Peyer's patch (tissue), 4 donors: ENCODE measurements at regions not wholly inside any gene's neighbourhood (a gene's known extent, or its start where the extent isn't known, plus 50 kb on each side); places are given as distances from the start of the nearest gene placed in this dataset.

ENCODE experiments used
- DNase-seq, 3 donors: peaks; one replicate each; pipeline ENCODE4 v3.0.0-alpha.2; 2017 to 2019
- H3K27ac ChIP-seq, 4 donors: fragments of 200-600 bp; sonication (generic); one replicate each; pipeline ENCODE4 v1.5.1; 2016 to 2019
- H3K27me3 ChIP-seq, 2 donors: fragments of 200-600 bp; sonication (generic); one replicate each; pipeline ENCODE4 v1.5.1; 2019
- H3K36me3 ChIP-seq, 3 donors: fragments of 200-600 bp; sonication (generic); one replicate each; pipeline ENCODE4 v1.5.1; 2016 to 2019
- H3K4me1 ChIP-seq, 4 donors: fragments of 200-600 bp; sonication (generic); one replicate each; pipeline ENCODE4 v1.5.1; 2016 to 2019
- H3K4me3 ChIP-seq, 4 donors: fragments of 200-600 bp; sonication (generic); 1 replicate in 3 of 4; 2 replicates in 1 of 4; pipeline ENCODE4 v1.5.1; 2016 to 2019; ENCODE audit warnings: mild to moderate bottlenecking in 1 of 4
- H3K9me3 ChIP-seq, 4 donors: fragments of 200-600 bp; sonication (generic); one replicate each; pipeline ENCODE4 v1.5.1; 2016 to 2019; ENCODE audit warnings: mild to moderate bottlenecking in 1 of 4
- CTCF ChIP-seq, 6 experiments: fragments of 450-650 bp in 4 of 6; fragments of 200-600 bp in 2 of 6; sonication (generic) in 1 of 6; IDR thresholded peaks; one replicate each; pipeline ENCODE4 v1.5.1; 2017 to 2019; ENCODE audit warnings: antibody characterized with exemption in 6 of 6, mild to moderate bottlenecking in 3 of 6, moderate library complexity in 1 of 6
- POLR2A ChIP-seq, 2 donors: fragments of 450-650 bp; IDR thresholded peaks; one replicate each; pipeline ENCODE4 v1.5.1; 2017; ENCODE audit warnings: antibody characterized with exemption in 2 of 2, mild to moderate bottlenecking in 2 of 2, moderate library complexity in 2 of 2

- Histone ChIP-seq H3K4me3 (no peak overlapping the region), H3K9me3 (no peaks in the 10 kb centered on the region), H3K27me3 (no peaks in the 10 kb centered on the region), H3K36me3 (no peaks in the 10 kb centered on the region), H3K4me1 (no peaks in the 10 kb centered on the region), H3K27ac (no peak overlapping the region)
- no peak for TF ChIP-seq CTCF (IDR thresholded peaks at IDR 0.05)
- no peak for TF ChIP-seq POLR2A (IDR thresholded peaks at IDR 0.05)
- DNase-seq, result no peak
Measured at GRCh38 chr15:69808756-69809155, 289.0 kb downstream of the TLE3 start.

DNA sequence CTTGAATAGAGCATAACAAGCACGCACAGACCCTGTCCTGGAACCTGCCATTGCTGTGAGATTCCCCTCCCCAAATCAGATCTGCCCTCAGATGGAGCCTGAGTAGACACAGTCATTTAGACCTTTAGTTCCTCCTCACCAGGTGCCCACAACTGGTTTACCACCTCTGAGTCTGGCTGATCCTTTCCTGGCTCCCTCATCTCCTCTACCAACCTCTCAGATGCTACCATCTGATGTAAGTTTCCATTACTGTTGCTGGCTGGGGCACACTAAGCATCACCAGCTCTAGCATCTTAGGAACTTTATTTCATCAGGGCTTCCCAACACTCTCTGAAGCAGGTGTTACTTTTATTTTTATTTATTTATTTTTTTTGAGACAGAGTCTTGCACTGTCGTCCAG is 288.3 kb downstream of the TLE3 start:
- TF ChIP-seq CTCF (IDR thresholded peaks at IDR 0.05) (no peak), POLR2A (IDR thresholded peaks at IDR 0.05) (no peak)
- H3K27ac ChIP-seq, result no peak overlapping the region
- no peaks in the 10 kb centered on the region for H3K9me3 ChIP-seq
- DNase-seq, result no peak
- H3K27me3 ChIP-seq, result no peaks in the 10 kb centered on the region
- H3K4me1 ChIP-seq, result no peaks in the 10 kb centered on the region
- no peaks in the 10 kb centered on the region for H3K36me3 ChIP-seq
- no peak overlapping the region for H3K4me3 ChIP-seq

- TF ChIP-seq POLR2A (IDR thresholded peaks at IDR 0.05) (no peak), CTCF (IDR thresholded peaks at IDR 0.05) (no peak)
- Histone ChIP-seq H3K36me3 (no peaks in the 10 kb centered on the region), H3K27me3 (no peaks in the 10 kb centered on the region), H3K4me3 (no peak overlapping the region), H3K9me3 (no peaks in the 10 kb centered on the region), H3K27ac (no peak overlapping the region), H3K4me1 (no peaks in the 10 kb centered on the region)
- DNase-seq, result no peak
Measured at GRCh38 chr15:69810431-69811354, 287.0 kb downstream of the TLE3 start.

- DNase-seq, result peak in 1 of 3 donors; percentile 69
- H3K27me3 ChIP-seq, result no peaks in the 10 kb centered on the region
- H3K27ac ChIP-seq, result no peak overlapping the region
- H3K4me1 ChIP-seq, result no peaks in the 10 kb centered on the region
- TF ChIP-seq CTCF (IDR thresholded peaks at IDR 0.05) (no peak), POLR2A (IDR thresholded peaks at IDR 0.05) (no peak)
- no peaks in the 10 kb centered on the region for H3K9me3 ChIP-seq
- no peaks in the 10 kb centered on the region for H3K36me3 ChIP-seq
- H3K4me3 ChIP-seq, result no peak overlapping the region
Measured at GRCh38 chr15:69812861-69813261, 284.9 kb downstream of the TLE3 start.

DNA sequence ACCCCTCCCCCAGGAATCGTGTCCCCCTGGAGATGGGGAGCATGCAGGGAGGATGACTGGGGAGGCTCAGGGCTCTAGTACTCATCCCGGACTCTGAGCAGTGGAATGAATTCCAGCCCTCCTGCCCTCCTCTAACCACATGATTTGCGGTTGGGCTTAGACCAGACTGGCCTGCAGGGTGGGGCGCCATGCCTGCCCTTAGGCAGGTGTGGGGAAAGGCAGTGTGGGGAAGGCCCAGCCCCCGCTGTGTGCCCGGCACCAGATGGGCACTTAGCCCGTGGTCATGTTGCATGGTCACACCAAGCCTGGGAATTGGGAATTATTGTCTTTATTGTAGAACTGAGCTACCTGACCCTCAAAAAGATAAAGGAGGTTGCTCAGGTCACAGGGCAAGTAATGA is 283.8 kb downstream of the TLE3 start:
- no peaks in the 10 kb centered on the region for H3K4me1 ChIP-seq
- TF ChIP-seq CTCF (IDR thresholded peaks at IDR 0.05) (no peak), POLR2A (IDR thresholded peaks at IDR 0.05) (no peak)

More for the DNA sequence above, 283.8 kb downstream of the TLE3 start:
- no peak for DNase-seq
- Histone ChIP-seq H3K9me3 (no peaks in the 10 kb centered on the region), H3K27me3 (no peaks in the 10 kb centered on the region), H3K4me3 (no peak overlapping the region), H3K36me3 (no peaks in the 10 kb centered on the region), H3K27ac (no peak overlapping the region)
